Endodermal cell (in vitro differentiated cells): ENCODE measurements at regions not wholly inside any gene's neighbourhood (a gene's known extent, or its start where the extent isn't known, plus 50 kb on each side); places are given as distances from the start of the nearest gene placed in this dataset.

Experiments used
- DNase-seq: peaks from one replicate; pipeline ENCODE4 v3.0.0-alpha.2; 2017
- H3K27ac ChIP-seq: 2 replicates; pipeline ENCODE4 v1.5.1; 2013; ENCODE audit warnings: mild to moderate bottlenecking, low read depth, low read length, moderate library complexity
- H3K27me3 ChIP-seq: 2 replicates; pipeline ENCODE4 v1.6.1; 2013; ENCODE audit warnings: mild to moderate bottlenecking, low read length, moderate library complexity; ENCODE audit not compliant: insufficient read depth, control insufficient read depth, poor library complexity, severe bottlenecking
- H3K36me3 ChIP-seq: 2 replicates; pipeline ENCODE4 v1.7.0; 2013; ENCODE audit warnings: mild to moderate bottlenecking, low read length, moderate library complexity; ENCODE audit not compliant: control insufficient read depth, insufficient read depth
- H3K4me1 ChIP-seq: one replicate; pipeline ENCODE4 v1.7.0; 2013; ENCODE audit warnings: low read length; ENCODE audit not compliant: control insufficient read depth, insufficient read depth
- H3K4me3 ChIP-seq: 2 replicates; pipeline ENCODE4 v1.5.1; 2013; ENCODE audit warnings: mild to moderate bottlenecking, low read length, moderate library complexity
- H3K9ac ChIP-seq: 2 replicates; pipeline ENCODE4 v1.6.1; 2013; ENCODE audit warnings: mild to moderate bottlenecking, low read length, moderate library complexity; ENCODE audit not compliant: poor library complexity, severe bottlenecking; ENCODE audit errors: extremely low read depth
- H3K9me3 ChIP-seq: 2 replicates; pipeline ENCODE4 v1.6.1; 2013; ENCODE audit warnings: mild to moderate bottlenecking, low read length, moderate library complexity; ENCODE audit not compliant: control insufficient read depth
- H3K27ac Mint-ChIP-seq: 2 replicates; pipeline ENCODE4 v1.8.0; 2020; ENCODE audit warnings: mixed read lengths
- H3K27me3 Mint-ChIP-seq: 2 replicates; pipeline ENCODE4 v1.8.0; 2021; ENCODE audit warnings: mild to moderate bottlenecking, mixed read lengths; ENCODE audit not compliant: insufficient read depth
- H3K36me3 Mint-ChIP-seq: 2 replicates; pipeline ENCODE4 v1.8.0; 2020; ENCODE audit warnings: low read depth, mixed read lengths
- H3K4me1 Mint-ChIP-seq: 2 replicates; pipeline ENCODE4 v1.8.0; 2020; ENCODE audit warnings: mixed read lengths
- H3K4me3 Mint-ChIP-seq: 2 replicates; pipeline ENCODE4 v1.8.0; 2020; ENCODE audit warnings: mild to moderate bottlenecking, moderate library complexity, mixed read lengths
- H3K9me3 Mint-ChIP-seq: 2 replicates; pipeline ENCODE4 v1.8.0; 2020; ENCODE audit warnings: mild to moderate bottlenecking, mixed read lengths
- WGBS, 2 experiments: methylation state at CpG; one replicate each; pipeline versions ENCODE4 v1.1.5 to v1.1.7; 2013; ENCODE audit warnings: missing lambda C conversion rate in 2 of 2, mixed read lengths in 1 of 2; ENCODE audit not compliant: insufficient coverage in 1 of 2, insufficient read length in 1 of 2; 5-methylcytosine and 5-hydroxymethylcytosine counted together
- TF ChIP-seq, protein P1 (sequence below): fragments of 200-600 bp; sonication (generic); conservative IDR thresholded peaks from 2 replicates; pipeline ENCODE4 v1.5.0; 2021; ENCODE audit warnings: antibody characterized with exemption, mild to moderate bottlenecking

DNA sequence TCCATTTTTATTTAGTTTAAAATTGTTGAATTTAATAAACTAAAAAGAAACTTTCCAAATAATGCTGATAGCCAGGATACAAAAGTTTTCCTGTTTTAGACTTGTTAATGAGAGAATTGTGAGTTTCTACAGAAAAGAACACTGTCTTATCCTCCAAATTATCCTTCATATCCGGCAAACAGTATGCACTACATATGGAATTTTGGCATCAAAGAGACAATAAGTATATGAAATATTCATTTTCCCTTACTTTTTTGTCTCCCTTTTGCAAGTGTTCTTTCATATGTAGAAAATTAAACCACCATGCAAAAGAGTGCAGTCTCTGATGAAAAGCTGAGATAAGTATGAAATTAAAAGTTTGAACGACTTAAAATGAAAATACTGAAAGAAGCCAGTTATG, 159.4 kb downstream of the UBE2E3 start:
- TF ChIP-seq, protein P1, sequence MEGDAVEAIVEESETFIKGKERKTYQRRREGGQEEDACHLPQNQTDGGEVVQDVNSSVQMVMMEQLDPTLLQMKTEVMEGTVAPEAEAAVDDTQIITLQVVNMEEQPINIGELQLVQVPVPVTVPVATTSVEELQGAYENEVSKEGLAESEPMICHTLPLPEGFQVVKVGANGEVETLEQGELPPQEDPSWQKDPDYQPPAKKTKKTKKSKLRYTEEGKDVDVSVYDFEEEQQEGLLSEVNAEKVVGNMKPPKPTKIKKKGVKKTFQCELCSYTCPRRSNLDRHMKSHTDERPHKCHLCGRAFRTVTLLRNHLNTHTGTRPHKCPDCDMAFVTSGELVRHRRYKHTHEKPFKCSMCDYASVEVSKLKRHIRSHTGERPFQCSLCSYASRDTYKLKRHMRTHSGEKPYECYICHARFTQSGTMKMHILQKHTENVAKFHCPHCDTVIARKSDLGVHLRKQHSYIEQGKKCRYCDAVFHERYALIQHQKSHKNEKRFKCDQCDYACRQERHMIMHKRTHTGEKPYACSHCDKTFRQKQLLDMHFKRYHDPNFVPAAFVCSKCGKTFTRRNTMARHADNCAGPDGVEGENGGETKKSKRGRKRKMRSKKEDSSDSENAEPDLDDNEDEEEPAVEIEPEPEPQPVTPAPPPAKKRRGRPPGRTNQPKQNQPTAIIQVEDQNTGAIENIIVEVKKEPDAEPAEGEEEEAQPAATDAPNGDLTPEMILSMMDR = no peak
- H3K36me3 Mint-ChIP-seq = no peaks in the 10 kb centered on the region
- no peaks in the 10 kb centered on the region for H3K9me3 ChIP-seq
- WGBS, 2 experiments = 80 to 93% methylated on average over 1 to 2 of the region's 2 CpGs
- H3K4me1 ChIP-seq = no peaks in the 10 kb centered on the region
- H3K4me1 Mint-ChIP-seq = no peaks in the 10 kb centered on the region
- no peak for DNase-seq
- no peak overlapping the region for H3K9ac ChIP-seq
- H3K27ac Mint-ChIP-seq = no peak overlapping the region
- peaks cover 2% of the 10 kb centered on the region for H3K27me3 Mint-ChIP-seq
- H3K36me3 ChIP-seq = no peaks in the 10 kb centered on the region
- peaks cover 2% of the 10 kb centered on the region for H3K9me3 Mint-ChIP-seq
- no peak overlapping the region for H3K4me3 ChIP-seq
- H3K4me3 Mint-ChIP-seq = no peak overlapping the region
- H3K27me3 ChIP-seq = peaks cover 4% of the 10 kb centered on the region
- H3K27ac ChIP-seq = no peak overlapping the region

GRCh38 chr2:181140414-181140813, 160.0 kb downstream of the UBE2E3 start:
- no peaks in the 10 kb centered on the region for H3K4me1 Mint-ChIP-seq
- H3K9me3 ChIP-seq = no peaks in the 10 kb centered on the region

DNA sequence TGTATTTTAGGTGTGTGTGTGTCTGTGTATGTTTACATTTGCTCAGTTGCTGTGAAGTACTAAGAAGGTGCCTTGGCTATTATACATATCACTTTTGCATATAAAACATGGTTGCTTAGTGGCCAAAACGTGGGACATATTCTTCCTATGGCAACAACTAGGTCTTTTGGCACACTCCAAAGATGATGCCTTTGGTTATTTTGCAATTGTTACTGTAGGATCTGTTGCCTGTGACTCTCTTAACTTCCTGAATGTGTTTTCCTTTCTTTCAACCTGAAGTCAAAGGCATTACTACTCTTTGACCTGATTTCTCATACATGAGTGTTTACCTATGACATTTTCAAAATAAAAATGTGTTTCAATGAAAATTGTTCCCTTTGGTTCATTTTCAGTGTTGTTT, 160.5 kb downstream of the UBE2E3 start:
- TF ChIP-seq, protein P1 = no peak
- Mint-ChIP-seq H3K27me3 (peaks cover 2% of the 10 kb centered on the region), H3K9me3 (peaks cover 8% of the 10 kb centered on the region), H3K27ac (no peak overlapping the region), H3K4me3 (no peak overlapping the region), H3K36me3 (no peaks in the 10 kb centered on the region), H3K4me1 (no peaks in the 10 kb centered on the region)
- Histone ChIP-seq H3K9ac (no peak overlapping the region), H3K9me3 (no peaks in the 10 kb centered on the region), H3K4me1 (no peaks in the 10 kb centered on the region), H3K27me3 (peaks cover 4% of the 10 kb centered on the region), H3K36me3 (no peaks in the 10 kb centered on the region), H3K27ac (no peak overlapping the region), H3K4me3 (no peak overlapping the region)
- no peak for DNase-seq
- WGBS, 2 experiments = 50 to 88% methylated on average over 1 of the region's 1 CpG

More at GRCh38 chr2:181140414-181140813, 160.0 kb downstream of the UBE2E3 start:
- Histone ChIP-seq H3K27me3 (peaks cover 4% of the 10 kb centered on the region), H3K4me1 (no peaks in the 10 kb centered on the region), H3K9ac (no peak overlapping the region), H3K27ac (no peak overlapping the region), H3K4me3 (no peak overlapping the region), H3K36me3 (no peaks in the 10 kb centered on the region)
- no peaks in the 10 kb centered on the region for H3K36me3 Mint-ChIP-seq
- 77 to 100% methylated on average over 1 of the region's 1 CpG for WGBS, 2 experiments
- TF ChIP-seq, protein P1 = no peak
- H3K27me3 Mint-ChIP-seq = peaks cover 2% of the 10 kb centered on the region
- H3K4me3 Mint-ChIP-seq = no peak overlapping the region
- no peak for DNase-seq
- H3K9me3 Mint-ChIP-seq = peaks cover 8% of the 10 kb centered on the region
- H3K27ac Mint-ChIP-seq = no peak overlapping the region
